MG63 (cell line): ENCODE measurements at regions not wholly inside any gene's neighbourhood (a gene's known extent, or its start where the extent isn't known, plus 50 kb on each side); places are given as distances from the start of the nearest gene placed in this dataset.

Experiments used
- DNase-seq: peaks from one replicate; pipeline ENCODE4 v3.0.0-alpha.2; 2020
- H3K27me3 ChIP-seq: fragments of 250-450 bp; sonication (Bioruptor Pico); 2 replicates; pipeline ENCODE4 v1.5.1; 2020; ENCODE audit warnings: mild to moderate bottlenecking, moderate library complexity
- H3K36me3 ChIP-seq: fragments of 250-450 bp; sonication (Bioruptor Pico); 2 replicates; pipeline ENCODE4 v1.5.1; 2020; ENCODE audit warnings: mild to moderate bottlenecking, moderate library complexity
- H3K4me3 ChIP-seq: fragments of 250-450 bp; sonication (Bioruptor Pico); 2 replicates; pipeline ENCODE4 v1.5.1; 2020; ENCODE audit warnings: mild to moderate bottlenecking, moderate library complexity
- H3K9me3 ChIP-seq: fragments of 250-450 bp; sonication (Bioruptor Pico); 2 replicates; pipeline ENCODE4 v1.5.1; 2020; ENCODE audit warnings: mild to moderate bottlenecking, moderate library complexity

GRCh38 chr5:125746917-125747316 is 676.3 kb upstream of the GRAMD2B start:
- no peak overlapping the region for H3K4me3 ChIP-seq
- no peak for DNase-seq
- H3K9me3 ChIP-seq, result no peaks in the 10 kb centered on the region
- no peaks in the 10 kb centered on the region for H3K36me3 ChIP-seq
- no peaks in the 10 kb centered on the region for H3K27me3 ChIP-seq

- Histone ChIP-seq H3K36me3 (no peaks in the 10 kb centered on the region), H3K4me3 (no peak overlapping the region), H3K27me3 (no peaks in the 10 kb centered on the region), H3K9me3 (no peaks in the 10 kb centered on the region)
- no peak for DNase-seq
These were observed 672.9 kb upstream of the GRAMD2B start for GRCh38 chr5:125750147-125750860.

GRCh38 chr5:125750861-125751186 is 672.4 kb upstream of the GRAMD2B start:
- Histone ChIP-seq H3K4me3 (no peak overlapping the region), H3K36me3 (no peaks in the 10 kb centered on the region), H3K9me3 (no peaks in the 10 kb centered on the region), H3K27me3 (no peaks in the 10 kb centered on the region)
- DNase-seq, result no peak

- H3K36me3 ChIP-seq, result no peaks in the 10 kb centered on the region
- H3K9me3 ChIP-seq, result no peaks in the 10 kb centered on the region
- DNase-seq, result no peak
- H3K4me3 ChIP-seq, result no peak overlapping the region
- H3K27me3 ChIP-seq, result no peaks in the 10 kb centered on the region
These were observed 666.8 kb upstream of the GRAMD2B start for GRCh38 chr5:125756456-125756855.

- Histone ChIP-seq H3K27me3 (no peaks in the 10 kb centered on the region), H3K9me3 (no peaks in the 10 kb centered on the region), H3K36me3 (no peaks in the 10 kb centered on the region), H3K4me3 (no peak overlapping the region)
- DNase-seq, result no peak
These were observed 656.5 kb upstream of the GRAMD2B start for GRCh38 chr5:125766706-125767105.

GRCh38 chr5:125775896-125776295 is 647.3 kb upstream of the GRAMD2B start:
- H3K36me3 ChIP-seq, result no peaks in the 10 kb centered on the region
- no peaks in the 10 kb centered on the region for H3K9me3 ChIP-seq
- no peak overlapping the region for H3K4me3 ChIP-seq
- DNase-seq, result no peak
- no peaks in the 10 kb centered on the region for H3K27me3 ChIP-seq

GRCh38 chr5:125776656-125777139 is 646.5 kb upstream of the GRAMD2B start:
- no peaks in the 10 kb centered on the region for H3K9me3 ChIP-seq
- no peak overlapping the region for H3K4me3 ChIP-seq
- H3K27me3 ChIP-seq, result no peaks in the 10 kb centered on the region
- DNase-seq, result no peak
- no peaks in the 10 kb centered on the region for H3K36me3 ChIP-seq

- DNase-seq, result no peak
- Histone ChIP-seq H3K27me3 (0 out of 2 replicates have a peak, but pooled peaks cover 4% of the 10 kb centered on the region), H3K36me3 (no peaks in the 10 kb centered on the region), H3K9me3 (no peaks in the 10 kb centered on the region), H3K4me3 (no peak overlapping the region)
These were observed 644.4 kb upstream of the GRAMD2B start for GRCh38 chr5:125778791-125779190.

- no peak for DNase-seq
- Histone ChIP-seq H3K27me3 (0 out of 2 replicates have a peak, but pooled peaks cover 8% of the 10 kb centered on the region), H3K36me3 (no peaks in the 10 kb centered on the region), H3K4me3 (no peak overlapping the region), H3K9me3 (no peaks in the 10 kb centered on the region)
These were observed 637.8 kb upstream of the GRAMD2B start for GRCh38 chr5:125785407-125785806.

GRCh38 chr5:125786021-125786420 is 637.2 kb upstream of the GRAMD2B start:
- Histone ChIP-seq H3K9me3 (no peaks in the 10 kb centered on the region), H3K36me3 (no peaks in the 10 kb centered on the region), H3K4me3 (no peak overlapping the region), H3K27me3 (0 out of 2 replicates have a peak, but pooled peaks cover 8% of the 10 kb centered on the region)
- DNase-seq, result no peak

GRCh38 chr5:125793470-125793869 is 629.7 kb upstream of the GRAMD2B start:
- H3K4me3 ChIP-seq, result no peak overlapping the region
- no peaks in the 10 kb centered on the region for H3K27me3 ChIP-seq
- no peaks in the 10 kb centered on the region for H3K9me3 ChIP-seq
- no peaks in the 10 kb centered on the region for H3K36me3 ChIP-seq
- DNase-seq, result no peak

- DNase-seq, result no peak
- Histone ChIP-seq H3K36me3 (no peaks in the 10 kb centered on the region), H3K9me3 (no peaks in the 10 kb centered on the region), H3K27me3 (no peaks in the 10 kb centered on the region), H3K4me3 (no peak overlapping the region)
These were observed 628.3 kb upstream of the GRAMD2B start for GRCh38 chr5:125794922-125795321.

GRCh38 chr5:125798307-125798706 is 624.9 kb upstream of the GRAMD2B start:
- Histone ChIP-seq H3K4me3 (no peak overlapping the region), H3K9me3 (no peaks in the 10 kb centered on the region), H3K27me3 (0 out of 2 replicates have a peak, but pooled peaks cover 2% of the 10 kb centered on the region), H3K36me3 (no peaks in the 10 kb centered on the region)
- no peak for DNase-seq

GRCh38 chr5:125812651-125813050 is 610.6 kb upstream of the GRAMD2B start:
- Histone ChIP-seq H3K9me3 (no peaks in the 10 kb centered on the region), H3K27me3 (no peaks in the 10 kb centered on the region), H3K36me3 (no peaks in the 10 kb centered on the region), H3K4me3 (no peak overlapping the region)
- DNase-seq, result no peak

- H3K27me3 ChIP-seq, result no peaks in the 10 kb centered on the region
- H3K4me3 ChIP-seq, result no peak overlapping the region
- no peaks in the 10 kb centered on the region for H3K36me3 ChIP-seq
- H3K9me3 ChIP-seq, result no peaks in the 10 kb centered on the region
- DNase-seq, result no peak
These were observed 609.8 kb upstream of the GRAMD2B start for GRCh38 chr5:125813221-125813974.

GRCh38 chr5:125814119-125814518 is 609.1 kb upstream of the GRAMD2B start:
- Histone ChIP-seq H3K4me3 (no peak overlapping the region), H3K9me3 (no peaks in the 10 kb centered on the region), H3K36me3 (no peaks in the 10 kb centered on the region), H3K27me3 (no peaks in the 10 kb centered on the region)
- no peak for DNase-seq

- Histone ChIP-seq H3K27me3 (no peaks in the 10 kb centered on the region), H3K4me3 (no peak overlapping the region), H3K36me3 (no peaks in the 10 kb centered on the region), H3K9me3 (no peaks in the 10 kb centered on the region)
- DNase-seq, result peak; percentile 27
These were observed 599.6 kb upstream of the GRAMD2B start for GRCh38 chr5:125823572-125823971.

GRCh38 chr5:125826214-125826613 is 597.0 kb upstream of the GRAMD2B start:
- no peak overlapping the region for H3K4me3 ChIP-seq
- no peak for DNase-seq
- H3K9me3 ChIP-seq, result no peaks in the 10 kb centered on the region; the same call in 1 of the 2 replicates
- H3K36me3 ChIP-seq, result no peaks in the 10 kb centered on the region
- H3K27me3 ChIP-seq, result no peaks in the 10 kb centered on the region
